NCI-H2107 treated with DMSO at 0.1 percent for 48 hours (cell line): ENCODE measurements at regions not wholly inside any gene's neighbourhood (a gene's known extent, or its start where the extent isn't known, plus 50 kb on each side); places are given as distances from the start of the nearest gene placed in this dataset.
"Not testable (repeated sequence)": the region's sequence is repeated elsewhere in the genome, so short reads cannot be mapped to it uniquely, and the experiment has no call there.

Source experiments
- DNase-seq: peaks from one replicate; lab custom pipeline; 2025; ENCODE audit not compliant: unreplicated experiment; lab: John Stamatoyannopoulos, UW

DNA sequence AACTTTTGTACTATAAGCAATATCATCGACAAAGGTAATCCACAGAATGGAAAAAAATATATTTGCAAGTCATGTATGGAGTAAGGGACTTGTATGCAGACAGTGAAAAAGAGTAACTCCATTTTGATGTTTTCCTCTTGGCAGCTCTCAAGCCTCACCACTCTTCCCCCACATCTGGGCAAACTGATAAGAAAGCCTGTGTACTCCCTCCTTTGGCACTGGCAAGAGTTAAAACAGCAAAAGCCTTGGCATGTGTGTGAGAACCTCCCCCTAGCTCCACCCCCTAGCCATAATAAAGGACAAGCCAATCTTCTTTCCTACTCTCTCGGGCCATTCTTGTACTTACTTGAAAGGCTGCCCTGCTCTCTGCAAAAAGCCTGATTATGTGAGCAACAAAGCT, 335.2 kb downstream of the LRATD1 start:
- DNase-seq = no peak

DNA sequence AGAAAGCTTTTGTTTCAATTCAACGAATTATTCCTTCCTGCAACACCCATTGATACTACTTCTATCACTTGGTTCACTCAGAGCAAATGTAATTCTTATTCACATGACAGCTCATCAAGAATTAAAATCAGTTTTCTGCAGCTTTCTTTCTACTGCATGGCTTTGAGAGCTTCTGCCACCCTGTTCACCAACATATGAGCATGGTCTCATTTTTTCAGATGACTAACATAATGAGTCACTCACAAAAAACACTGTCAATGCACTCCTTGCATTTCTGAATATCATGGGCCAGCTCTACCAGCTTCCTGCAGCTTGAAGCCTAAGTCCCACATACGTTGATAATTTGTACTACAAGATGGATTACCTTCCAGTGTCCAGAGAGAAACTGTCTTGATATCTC, 342.9 kb downstream of the LRATD1 start:
- DNase-seq = no peak

DNA sequence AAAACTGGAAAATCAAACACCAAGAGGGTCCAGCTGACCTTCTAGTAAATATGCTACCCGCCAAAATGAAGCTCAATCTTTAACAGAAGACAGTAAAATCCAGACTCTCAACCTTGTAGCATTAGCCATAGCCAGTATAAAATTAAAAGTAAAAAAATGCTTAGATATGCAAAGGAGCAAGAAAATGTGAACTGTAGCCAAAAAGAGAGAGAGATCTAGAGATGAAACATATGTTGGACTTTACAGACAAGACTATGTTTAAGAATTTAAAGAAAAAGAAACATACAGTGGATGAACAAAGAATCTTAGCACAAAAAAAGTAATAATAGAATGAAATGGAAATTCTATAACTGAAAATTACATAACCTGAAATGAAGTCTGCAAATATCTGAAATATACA, 344.5 kb downstream of the LRATD1 start:
- DNase-seq = no peak

DNA sequence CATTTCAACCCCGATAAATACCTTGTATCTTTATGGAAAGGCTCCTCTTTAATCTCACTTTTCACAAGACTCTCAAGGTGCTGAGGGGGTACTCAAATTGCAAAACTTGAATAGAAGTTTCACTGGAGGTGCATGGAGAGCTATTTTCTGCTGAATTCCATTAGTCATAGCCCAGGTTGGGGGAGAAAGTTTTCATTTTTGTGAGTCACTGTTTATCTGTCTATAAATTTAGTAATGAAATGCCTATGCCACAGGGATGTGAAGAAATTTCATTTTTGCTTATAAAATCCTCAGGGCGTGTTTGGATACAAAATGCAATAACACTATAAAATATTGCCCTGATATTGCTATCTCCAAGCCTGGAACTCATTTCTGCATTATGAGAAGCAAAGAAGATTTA, 346.3 kb downstream of the LRATD1 start:
- no peak for DNase-seq

DNA sequence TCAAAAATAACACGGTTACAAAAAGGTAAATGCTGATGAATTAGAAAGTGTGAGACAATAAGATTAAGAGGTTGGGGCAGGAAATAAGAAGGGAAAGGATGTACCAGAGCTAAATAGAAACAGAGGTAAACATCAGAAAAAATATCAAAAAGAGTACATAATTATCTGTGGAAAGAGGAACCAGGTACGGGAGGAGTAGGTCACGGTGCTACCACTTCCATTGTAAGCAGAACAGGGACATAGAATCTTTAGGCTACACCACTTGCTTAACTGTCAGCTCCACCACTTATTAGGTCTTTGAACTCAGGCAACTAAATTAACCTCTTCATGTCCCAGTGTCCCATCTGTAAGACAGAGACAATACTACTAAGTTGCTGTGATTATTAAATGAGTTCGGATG, 350.3 kb downstream of the LRATD1 start:
- no peak for DNase-seq

DNA sequence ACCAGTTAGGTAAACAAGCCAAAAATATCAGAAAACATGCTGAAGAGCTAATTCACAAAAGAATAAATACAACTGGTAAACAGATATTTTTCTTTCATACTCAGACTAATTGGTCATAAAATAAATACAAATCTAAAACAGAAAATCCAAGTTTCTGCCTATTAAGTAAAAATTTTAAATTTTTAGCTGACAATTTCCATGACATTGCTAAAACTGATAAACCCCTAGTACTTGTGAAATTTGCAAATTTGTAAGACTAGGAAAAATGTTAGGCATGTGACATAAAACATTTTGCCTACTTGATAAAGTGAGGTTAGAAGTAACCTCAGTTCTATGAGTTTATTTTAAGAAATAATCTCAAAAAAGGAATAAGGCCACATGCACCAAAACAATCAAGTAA, 356.1 kb downstream of the LRATD1 start:
- DNase-seq = no peak

DNA sequence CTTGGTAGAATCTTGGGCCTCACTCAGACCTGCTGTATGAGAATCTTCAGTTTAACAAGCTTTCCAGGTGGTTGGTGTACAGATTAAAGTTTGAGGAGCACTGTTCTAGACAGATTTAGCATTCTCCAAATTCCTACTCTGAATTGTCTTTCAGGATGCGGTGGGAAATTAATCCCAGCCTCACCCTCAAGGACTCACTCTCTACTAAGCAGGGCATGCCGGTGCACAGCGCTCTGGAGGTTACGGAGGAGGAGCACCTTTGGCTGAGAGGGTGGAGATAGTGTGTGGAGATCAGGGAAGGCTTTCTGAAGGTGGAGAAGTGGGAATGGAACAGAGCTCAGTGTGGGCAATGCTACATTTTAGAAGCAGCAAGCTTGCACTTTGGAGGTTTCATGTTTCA, 359.2 kb downstream of the LRATD1 start:
- no peak for DNase-seq

DNA sequence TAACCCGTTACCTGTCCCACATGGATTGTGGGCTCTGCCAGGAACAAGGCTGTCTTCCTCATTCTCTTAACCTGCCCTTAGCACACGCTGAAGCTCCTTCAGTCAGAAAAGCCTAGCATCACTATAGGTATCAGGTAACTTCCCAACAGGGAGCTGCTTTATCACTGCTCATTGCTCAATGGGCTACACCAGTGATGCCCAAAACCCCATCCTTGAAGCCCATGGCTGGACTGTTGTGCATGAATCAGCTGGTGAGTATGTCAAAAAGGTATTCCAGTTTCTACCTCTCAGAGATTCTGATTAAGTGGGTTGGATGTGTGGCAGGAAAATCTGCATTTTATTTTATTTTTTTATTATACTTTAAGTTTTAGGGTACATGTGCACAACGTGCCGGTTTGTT, 362.2 kb downstream of the LRATD1 start:
- no peak for DNase-seq

DNA sequence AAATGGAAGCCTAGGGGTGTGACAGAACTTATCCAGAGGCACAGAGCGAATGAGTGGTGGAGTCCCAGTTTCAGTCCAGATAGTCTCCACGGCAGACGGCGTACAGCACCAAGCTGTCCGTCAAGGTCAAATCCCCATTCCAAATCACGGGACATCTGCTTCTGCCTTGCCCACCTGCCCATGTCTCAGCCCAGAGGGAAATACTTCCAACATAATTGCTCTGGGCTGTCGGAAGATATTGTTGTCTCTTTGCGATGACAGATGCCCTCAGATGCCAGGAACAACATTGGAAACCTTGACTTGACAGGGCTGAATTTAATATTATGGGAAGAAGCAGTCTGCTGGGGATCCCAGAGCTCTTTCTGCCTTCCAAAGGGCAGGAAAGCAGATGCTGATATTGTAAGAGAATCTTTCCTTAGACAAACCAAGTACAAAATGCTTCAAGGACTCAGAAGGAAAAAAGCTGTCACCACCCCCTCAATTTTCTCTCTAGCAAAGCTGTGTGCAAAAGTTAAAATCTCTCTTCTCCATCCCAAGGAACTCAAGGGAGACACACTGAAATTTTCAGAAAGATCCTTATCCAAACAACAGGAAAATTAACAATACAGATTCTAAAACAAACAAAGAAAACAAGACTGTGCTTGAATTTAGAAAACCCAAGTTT, 364.0 kb downstream of the LRATD1 start:
- no peak for DNase-seq

DNA sequence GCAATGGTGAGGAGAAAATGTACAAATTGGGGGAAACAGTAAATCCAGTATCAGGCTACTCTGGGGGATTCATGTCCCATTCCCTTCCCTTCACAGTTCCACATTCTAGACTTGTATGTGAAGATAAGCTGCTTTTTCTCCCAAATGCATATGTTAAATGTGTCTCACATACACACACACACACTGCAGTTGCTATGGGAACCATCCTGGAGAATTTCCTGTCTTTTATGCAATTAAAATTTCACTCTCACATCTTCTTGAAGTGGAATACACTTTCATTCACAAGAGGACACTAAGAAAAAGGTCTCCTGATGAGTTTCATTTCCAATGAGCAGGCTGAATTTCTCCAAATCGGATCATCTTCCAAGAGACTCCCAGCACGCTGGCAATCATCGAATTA, 366.0 kb downstream of the LRATD1 start:
- DNase-seq = no peak

DNA sequence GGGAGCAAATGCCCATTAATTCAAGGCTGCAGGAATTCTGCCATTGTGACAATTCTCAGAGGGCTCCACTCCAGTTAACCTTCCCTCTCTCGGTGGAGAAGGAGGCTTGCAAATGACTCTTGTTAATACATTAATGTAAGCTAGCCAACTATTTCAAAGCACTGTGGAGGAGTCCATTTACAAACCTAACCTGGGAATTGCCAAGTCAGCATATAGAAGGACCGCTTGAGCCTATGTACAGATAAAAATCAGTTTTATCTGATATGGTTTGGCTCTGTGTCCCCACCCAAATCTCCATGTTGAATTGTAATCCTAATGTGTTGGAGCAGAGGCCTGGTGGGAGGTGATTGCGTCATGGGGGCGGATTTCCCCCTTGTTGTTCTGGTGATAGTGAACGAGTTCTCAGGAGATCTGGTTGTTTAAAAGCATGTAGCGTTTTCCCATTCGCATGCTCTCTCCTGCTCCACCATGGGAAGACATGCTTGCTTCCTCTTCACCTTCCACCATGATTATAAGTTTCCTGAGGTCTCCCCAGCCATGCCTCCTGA, 366.7 kb downstream of the LRATD1 start:
- DNase-seq = no peak

DNA sequence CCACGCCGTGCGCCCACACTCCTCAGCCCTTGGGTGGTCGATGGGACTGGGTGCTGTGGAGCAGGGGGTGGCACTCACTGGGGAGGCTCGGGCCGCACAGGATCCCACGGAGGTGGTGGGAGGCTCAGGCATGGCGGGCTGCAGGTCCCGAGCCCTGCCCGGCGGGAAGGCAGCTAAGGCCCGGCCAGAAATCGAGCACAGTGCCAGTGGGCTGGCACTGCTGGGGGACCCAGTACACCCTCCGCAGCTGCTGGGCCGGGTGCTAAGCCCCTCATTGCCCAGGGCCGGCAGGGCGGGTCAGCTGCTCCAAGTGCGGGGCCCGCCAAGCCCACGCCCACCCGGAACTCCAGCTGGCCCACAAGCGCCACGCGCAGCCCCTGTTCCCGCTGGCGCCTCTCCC, 370.0 kb downstream of the LRATD1 start:
- DNase-seq = not testable (repeated sequence)

DNA sequence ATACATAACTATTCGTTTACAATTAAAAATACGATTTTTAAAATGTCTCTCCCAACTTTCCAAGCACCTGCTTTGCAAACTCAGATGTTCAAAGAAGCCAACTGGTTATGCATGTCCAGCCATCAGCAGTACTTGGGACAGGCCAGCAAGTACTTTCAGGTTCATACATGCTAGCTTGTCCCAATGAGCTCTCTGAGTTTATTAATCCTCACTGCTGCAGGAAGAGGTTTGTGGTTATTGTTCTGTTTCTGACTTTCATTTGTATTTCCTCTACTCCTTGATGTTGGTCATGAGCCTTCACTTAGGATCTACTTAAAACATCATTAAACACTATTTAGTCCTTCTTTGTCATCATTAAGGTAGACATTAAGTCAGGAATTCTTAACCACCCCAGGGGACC, 374.1 kb downstream of the LRATD1 start:
- no peak for DNase-seq

DNA sequence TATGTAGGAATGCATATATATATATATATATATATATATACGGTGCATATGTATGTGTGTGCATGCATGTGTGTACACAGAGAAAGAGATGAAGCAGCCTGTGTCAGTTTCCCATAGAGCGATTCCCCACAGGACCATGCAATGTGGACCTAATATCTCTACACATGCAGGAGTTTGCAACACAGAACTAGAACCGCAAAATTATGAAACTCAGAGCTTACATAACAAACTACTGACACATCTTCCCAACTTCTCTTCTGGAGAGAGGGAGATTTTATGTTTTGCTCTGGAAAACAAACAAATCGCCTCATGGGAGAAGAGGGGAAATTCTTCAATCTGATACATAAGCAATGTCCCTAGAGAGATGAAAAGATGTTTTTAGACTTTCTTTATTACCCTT, 377.2 kb downstream of the LRATD1 start:
- no peak for DNase-seq

DNA sequence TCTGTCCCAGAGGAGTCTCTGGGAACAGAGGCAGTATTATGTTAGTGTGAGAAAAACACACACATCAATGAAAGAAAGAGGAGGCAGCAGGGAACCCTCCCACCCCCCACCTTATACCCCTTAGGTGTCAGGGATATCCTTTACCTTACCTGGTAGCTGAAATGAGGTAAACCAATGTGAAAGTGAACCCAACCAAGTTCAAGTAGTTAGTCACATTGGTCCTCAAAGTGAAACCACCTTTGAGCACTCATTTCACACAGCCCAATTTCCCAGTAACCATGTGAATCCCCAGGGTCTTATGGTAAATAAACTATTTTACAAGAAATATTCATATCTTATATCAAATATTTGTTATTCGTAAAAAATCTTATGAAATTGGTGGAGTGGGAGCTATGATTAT, 377.8 kb downstream of the LRATD1 start:
- no peak for DNase-seq

DNA sequence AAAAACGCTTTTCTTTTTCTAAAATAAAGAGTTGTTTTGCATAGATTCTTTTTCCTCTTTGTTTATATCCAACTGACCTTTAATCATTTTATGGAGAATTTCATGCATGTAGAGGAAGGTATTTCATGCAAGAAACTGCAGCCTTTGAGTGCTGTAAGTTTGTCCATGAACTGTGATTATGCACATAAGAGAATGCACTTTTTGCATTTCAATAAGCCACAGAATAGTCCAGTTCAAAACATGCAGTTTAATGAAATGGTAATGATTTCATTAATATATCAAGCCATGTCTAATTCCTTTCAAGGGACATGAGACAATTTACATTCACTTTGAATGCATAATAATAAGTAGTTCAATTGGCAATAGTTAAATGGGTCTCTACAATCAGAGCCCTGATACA, 386.3 kb downstream of the LRATD1 start:
- no peak for DNase-seq

DNA sequence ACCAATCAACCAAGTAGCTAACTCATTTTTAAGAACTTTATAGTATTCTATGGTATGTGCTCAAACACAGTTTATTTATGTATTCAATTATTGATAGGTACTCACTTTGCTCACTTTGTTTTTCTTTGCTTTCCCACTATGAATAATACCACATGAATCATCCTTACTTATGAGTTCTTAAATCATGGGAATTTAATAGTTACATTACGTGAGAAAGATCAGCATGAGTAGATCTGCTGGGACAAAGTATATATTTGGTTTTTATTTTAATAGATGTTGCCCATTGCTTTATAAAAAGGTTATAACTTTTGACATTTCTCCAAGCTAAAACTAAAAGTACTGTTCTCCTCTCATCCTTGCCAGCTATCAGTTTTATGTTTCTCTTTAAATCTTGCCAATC, 390.7 kb downstream of the LRATD1 start:
- no peak for DNase-seq

DNA sequence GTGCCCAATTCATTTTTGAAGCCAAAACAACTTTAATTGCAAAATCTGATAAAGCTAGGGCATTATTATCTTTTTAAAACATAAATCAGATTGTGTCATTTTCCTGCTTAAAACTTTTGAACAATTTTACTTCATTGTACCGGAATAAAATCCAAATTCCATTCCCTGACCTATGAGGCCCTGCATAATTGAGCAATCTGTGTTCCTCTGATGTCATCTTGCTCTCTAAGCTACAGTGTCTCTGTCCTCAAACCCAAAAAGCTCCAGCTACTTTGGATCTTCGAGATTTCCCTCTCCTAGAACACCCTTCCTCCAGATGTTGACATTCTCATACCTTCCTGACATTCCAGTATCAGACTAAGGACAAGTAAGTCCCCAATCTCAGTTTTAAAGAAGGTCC, 395.9 kb downstream of the LRATD1 start:
- no peak for DNase-seq

DNA sequence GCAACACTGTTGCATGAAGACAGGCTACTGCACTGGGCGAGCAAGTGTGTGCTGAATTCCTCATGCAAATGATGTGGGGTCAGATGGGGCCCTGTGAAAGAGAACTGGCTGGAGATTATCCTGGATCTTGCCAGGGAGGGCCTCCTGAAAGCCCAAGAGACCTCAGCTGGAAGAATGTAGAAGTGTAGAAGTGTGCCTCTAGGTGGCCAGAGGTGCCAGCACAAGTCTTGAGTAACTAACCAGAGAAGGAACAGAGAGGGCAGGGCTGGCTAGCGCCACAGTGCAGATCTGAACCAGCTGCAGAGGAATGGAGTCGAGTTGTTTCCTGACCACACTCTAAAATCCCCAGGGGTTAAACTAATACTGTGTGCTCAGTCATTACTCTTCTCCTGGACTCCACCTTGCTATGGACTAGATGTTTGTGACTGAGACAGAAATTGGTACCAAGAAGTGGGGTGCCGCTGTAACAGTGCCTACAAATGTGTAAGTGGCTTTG, 399.3 kb downstream of the LRATD1 start:
- no peak for DNase-seq

DNA sequence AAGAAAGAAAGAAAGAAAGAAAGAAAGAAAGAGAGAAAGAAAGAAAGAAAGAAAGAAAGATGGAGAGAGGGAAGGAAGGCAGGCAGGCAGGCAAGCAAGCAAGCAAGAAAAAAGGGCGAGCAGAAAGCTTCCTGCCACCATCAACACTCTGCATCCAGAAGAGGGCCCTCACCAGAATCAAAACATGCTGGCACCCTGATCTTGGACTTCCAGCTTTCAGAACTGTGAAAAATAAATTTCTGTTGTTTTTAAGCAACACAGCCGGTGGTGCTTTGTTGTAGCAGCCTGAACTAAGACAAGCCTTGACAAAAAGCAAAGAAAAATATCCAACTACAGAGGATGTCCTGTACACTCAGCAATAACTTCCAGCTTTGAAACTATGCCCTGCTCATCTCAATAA, 401.7 kb downstream of the LRATD1 start:
- DNase-seq = no peak

DNA sequence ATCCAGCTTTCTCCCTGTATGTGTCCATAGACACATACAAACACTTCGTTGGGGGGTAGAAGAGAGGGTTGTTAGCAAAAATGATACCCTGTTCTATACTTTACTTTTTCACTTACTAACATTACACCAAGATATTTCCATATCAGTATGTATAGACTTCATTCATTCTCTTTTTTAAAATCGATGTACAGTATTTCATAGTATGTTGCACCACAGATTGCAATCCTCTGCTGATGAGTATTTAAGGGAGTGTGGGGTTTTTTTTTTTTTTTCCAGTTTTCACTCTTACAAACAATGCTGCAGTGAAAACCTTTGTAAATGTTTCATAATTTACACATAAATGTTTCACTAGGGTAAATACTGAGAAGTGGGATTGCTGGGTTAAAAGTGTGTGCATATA, 402.3 kb downstream of the LRATD1 start:
- DNase-seq = no peak

DNA sequence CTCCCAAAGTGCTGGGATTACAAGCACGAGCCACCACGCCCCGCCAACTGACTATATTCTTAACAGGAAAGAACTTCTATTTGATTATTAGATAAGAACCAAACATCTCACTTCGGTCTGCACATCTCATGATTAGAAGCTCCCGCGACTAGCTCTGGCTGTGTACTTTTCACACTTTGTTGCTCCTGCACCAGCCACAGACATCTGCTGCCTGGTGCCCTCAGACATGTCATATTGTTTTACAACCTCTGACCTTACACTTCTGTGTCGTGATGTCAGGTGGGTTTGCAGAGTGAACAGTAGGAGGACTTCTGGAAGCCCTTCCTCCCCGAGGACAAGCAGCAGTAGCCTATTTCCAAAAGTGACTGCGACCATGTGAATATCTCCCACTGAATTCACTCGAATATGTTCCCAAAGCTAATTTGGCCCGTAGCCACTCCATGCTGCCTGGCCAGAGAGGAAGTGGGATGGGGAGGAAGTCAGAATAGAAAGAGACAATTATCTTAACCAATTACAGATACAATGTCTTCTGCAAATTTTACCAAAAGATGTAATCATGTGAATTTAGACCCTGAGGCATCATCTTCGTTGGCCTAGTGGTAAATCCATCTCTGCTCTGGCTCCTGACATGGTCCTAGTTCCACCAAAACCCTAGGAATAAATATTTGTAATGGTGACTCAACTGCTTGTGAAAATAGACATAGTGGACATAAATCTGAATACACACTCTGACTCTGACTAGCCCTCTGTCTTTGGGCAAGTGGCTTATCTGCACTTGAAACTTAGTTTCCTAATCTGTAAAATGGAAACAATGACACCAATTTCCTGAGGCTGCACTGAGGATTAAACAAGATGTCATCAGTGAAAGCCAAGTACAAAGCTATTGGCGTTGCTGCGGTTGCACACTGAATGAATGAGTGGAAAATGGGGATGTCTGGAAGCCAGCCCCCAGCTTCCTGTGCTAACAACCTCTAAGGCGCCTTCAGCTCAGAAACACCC, 406.1 kb downstream of the LRATD1 start:
- DNase-seq = no peak
